Left forelimb (tissue), 1 donor: ENCODE measurements at regions not wholly inside any gene's neighbourhood (a gene's known extent, or its start where the extent isn't known, plus 50 kb on each side); places are given as distances from the start of the nearest gene placed in this dataset.
"Not testable (repeated sequence)": the region's sequence is repeated elsewhere in the genome, so short reads cannot be mapped to it uniquely, and the experiment has no call there.

Experiments used
- DNase-seq: peaks from one replicate; pipeline ENCODE4 v3.0.0-alpha.2; 2018; ENCODE audit warnings: low spot score

GRCh38 chr16:60392380-60392779, 1643.9 kb downstream of the CDH8 start:
- no peak for DNase-seq

DNA sequence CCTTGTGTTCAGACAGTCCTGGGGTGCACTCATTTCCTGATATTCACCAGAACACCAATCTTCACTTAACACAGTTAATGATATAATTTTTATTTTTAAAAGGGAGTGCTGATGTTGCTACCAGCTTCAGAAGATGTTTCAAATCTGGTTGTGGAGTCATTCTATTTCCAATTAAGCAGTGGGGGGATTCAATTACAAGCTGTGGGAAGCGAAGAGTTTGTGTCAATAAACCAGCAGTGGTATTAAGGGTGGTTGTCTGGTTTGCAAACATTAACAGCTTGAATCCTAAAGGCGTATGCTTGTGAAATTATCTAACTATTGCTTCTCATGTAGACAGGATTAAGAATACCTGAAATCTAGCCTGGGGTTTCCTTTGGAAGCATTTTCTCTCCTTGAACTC, 1637.5 kb upstream of the GOT2 start:
- no peak for DNase-seq

DNA sequence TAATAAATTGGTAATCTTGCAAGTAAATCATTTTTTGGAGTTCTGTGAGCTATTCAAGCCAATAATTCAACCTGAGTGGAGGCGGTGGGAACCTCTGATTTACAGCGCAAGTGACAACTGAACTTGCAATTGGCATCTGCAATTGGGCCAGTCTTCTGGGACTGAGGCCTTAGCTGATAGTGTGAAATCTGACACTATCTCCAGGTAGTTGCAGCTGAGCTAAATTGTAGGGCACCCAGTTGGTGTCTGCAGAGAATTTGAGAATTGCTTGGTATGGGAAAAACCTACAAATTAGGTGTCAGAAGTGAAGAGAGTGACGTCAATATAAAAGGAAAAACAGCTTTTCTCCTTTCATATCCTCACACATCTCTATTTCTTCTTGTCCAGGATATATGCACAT, 1633.6 kb upstream of the GOT2 start:
- DNase-seq, result no peak

DNA sequence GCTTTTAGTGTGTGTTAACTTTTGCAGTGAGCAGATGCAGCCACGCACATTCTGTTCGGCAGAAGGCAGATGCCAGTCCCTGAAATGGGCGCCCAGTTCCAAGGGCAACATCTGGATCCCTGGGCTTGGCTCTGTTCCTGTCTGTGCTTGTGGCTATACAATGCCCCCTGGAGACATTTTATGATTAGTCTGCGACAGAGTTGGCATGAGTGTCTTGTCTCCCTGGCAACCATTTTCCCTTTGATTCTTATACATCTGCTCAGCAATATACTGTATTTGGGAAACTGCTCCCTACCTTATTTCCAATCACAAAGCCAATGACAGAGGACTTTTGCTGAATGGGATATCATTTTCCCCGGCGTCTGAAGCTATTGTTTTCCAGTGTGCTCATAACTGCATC, 1629.5 kb upstream of the GOT2 start:
- DNase-seq, result no peak

DNA sequence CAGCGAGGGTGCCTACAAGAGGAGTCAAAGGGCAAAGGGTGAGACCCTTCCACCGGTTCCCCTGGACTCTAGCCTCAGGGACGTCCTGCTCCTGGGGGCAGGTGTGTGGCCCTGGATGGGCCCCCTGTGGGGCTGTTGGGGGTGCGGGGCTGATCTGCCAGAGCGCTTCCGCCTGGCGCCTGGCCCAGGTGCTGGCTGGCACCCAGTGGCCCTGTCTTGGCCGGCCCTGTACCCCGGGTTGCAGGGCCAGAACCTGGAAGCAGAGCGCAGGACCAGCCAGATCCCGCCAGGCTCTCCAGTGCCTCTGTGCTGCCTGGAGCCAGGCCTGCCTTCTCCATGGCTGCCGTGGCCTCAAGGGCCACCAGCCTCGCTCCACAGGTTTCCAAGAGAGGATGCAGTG, 1625.8 kb upstream of the GOT2 start:
- DNase-seq, result not testable (repeated sequence)

GRCh38 chr16:60359412-60359811, 1625.3 kb upstream of the GOT2 start:
- DNase-seq, result not testable (repeated sequence)

DNA sequence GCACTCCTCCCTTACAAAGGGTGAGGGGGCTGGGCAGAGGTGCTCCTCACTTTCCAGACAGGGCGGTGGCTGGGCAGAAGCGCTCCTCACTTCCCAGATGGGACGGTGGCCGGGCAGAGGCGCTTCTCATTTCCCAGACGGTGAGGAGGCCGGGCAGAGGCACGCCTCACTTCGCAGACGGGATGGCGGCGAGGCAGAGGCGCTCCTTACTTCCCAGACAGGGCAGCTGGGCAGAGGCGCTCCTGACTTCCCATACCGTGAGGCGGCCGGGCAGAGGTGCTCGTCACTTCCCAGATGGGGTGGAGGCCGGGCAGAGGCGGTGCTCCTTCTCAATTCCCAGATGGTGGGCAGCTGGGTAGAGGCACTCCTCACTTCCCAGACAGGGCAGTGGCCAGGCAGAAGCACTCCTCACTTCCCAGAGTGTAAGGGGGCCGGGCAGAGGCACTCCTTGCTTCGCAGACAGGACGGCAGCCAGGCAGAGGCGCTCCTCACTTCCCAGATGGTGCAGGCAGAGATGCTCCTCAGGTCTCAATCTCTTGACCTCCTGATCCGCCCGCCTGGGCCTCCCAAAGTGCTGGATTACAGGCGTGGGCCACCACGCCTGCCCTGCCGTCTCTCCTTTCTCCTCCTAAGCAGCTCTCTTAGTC, 1623.9 kb upstream of the GOT2 start:
- DNase-seq, result not testable (repeated sequence)

DNA sequence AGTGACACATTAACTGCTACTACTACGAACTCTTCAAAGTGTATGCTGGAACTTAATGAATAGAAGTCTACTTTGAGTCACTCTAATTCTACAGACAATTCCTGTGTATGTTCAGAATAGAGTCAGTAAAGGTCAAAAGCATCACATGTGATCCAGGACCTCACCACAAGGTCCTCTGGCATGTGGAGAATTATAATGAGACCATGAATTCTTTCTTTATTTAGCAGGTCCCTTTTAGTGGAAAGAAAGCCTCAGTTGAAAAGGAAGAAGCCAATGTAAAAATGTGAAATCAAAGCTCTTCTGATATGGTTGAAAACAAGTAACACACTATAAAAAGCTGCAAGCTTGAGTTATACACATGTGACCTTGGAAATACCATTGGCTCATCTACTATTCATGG, 1612.1 kb upstream of the GOT2 start:
- DNase-seq, result no peak

DNA sequence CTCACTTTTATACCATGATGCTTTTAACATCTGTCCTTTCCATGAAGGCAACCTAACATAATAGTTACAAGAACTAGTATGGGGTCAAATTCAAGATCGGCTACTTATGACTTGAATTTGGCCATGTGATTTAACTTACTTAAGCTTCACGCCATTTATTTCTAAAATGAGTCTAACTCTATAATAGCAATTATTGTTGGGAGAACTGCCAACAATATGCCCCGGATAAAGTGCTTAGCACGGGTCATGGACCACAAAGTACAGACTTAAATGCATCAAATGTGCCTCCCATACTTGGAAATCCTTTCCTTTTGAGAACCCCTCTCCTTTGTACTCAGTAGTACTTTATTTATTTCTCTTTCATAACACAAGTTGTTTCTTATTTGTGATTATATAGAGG, 1603.6 kb upstream of the GOT2 start:
- no peak for DNase-seq

DNA sequence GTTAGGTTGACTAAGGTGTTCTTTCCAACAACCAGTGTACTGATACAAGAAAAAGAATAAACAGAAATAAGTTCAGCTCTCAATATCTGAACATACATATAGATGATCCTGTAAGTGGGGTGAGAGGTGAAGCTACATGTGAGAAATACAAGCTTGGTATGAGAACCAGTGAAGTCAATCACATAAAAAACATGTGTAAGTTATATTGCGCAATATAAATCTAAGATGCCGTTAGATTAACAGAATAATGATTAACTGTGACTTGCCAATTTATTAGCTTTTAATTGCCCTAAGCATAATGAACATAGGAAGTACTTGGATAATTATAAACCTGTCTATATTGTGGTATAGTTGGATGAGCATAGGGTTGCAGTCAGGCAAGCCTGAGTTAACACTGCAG, 1597.1 kb upstream of the GOT2 start:
- DNase-seq, result no peak

- DNase-seq, result no peak
These were observed 1595.0 kb upstream of the GOT2 start for GRCh38 chr16:60329108-60329507.

DNA sequence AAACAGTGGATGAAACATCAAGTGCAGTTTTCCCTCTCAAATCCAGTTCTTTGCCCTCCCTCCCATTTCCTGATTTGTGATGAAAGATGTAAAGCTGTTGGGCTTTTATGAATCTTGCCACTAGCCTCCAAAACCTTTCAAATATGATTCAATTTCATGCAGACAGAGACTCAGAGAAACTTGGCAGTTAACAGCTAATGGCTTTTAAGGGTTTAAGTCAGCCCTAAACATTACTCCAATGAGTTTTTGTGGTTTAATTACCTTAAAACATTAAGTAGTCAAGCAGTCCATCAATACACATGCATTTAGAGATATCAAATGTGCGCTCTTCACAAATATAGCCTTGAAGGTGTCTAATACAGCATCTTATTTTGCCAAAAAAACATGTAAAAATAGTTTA, 1594.0 kb upstream of the GOT2 start:
- no peak for DNase-seq

DNA sequence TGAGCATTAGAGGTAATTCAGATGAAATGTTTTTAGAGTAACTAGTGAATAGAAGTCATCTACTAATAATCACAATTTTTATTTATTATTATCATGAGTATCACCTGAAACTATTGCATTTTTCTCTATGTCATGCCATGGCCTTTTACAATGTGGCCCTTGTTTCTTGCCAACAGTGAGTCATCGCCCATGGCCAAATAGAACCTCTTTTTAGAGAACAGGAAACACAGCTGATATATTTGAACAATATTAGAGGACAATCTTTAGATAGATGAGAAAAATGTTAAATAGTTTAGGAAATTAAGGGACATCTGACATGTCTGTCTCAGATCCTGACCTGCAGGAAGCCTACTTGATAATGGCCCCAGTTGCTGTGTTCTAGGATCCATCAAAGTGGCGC, 1584.4 kb upstream of the GOT2 start:
- DNase-seq, result no peak

DNA sequence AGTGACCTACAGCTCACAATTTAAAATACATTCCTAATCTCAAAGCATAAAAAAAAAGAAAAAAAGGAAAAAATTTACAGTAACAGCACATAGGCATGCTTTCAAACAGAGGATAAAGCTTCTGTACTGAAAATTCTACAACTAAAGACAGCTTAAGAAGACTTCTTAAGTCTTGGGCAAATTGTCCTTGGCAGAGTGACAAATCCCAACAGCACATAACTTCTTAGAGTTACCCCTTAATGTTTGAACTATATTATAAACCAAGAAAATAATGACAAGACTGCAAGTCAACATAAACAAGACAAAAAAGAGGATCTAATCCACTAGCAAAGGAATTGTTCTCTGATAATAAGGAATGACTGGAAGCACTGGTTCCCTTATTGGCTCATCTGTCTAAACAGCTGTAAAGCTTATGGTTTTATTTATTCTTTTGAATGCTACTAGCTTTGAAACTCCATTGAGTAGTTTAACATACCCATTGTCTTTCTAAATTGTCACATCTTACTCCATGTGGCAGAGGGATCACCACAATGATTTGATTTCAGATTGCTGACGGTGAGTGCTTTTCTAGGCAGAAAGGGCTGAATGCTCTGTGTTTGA, 1576.8 kb upstream of the GOT2 start:
- DNase-seq, result no peak

DNA sequence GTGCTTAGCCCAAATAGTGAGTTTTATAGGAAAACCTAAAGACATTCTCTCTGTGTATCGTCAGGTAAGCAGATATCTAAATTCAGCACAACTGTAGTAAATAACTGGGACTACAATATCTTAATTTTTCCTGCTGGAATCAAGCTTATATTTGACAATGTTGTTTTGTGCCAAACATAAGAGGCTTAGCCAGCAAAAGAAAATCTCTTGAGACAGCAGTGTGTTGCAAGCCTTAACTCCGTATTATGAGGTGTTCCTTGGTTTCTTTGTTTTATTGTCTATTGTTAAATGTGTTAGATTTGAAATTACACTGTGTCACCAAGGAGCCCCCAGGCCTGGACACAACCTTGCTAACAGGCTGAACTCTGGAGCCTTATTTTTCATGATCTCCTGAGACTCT, 1570.6 kb upstream of the GOT2 start:
- DNase-seq, result no peak

DNA sequence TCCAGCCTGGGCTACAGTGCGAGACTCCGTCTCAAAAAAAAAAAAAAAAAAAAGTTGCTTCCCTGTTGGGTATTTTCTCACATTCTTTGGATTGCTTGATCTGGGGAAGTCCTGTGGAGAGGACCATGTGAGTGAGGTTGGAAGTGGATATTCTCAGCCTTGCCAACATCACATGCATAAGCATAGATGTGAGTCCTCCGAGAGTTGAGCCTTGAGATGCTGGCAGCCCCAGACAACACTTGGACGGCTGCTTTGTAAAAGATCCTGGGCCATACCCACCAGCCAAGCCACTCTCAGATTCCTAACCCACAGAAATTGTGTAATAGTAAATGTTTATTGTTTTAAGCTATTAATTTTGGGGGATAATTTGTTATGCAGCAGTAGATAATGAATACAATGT, 1570.0 kb upstream of the GOT2 start:
- DNase-seq, result no peak

- DNase-seq, result no peak
These were observed 1568.6 kb upstream of the GOT2 start for GRCh38 chr16:60302676-60303075.

- DNase-seq, result no peak
These were observed 1568.1 kb upstream of the GOT2 start for GRCh38 chr16:60302261-60302660.

DNA sequence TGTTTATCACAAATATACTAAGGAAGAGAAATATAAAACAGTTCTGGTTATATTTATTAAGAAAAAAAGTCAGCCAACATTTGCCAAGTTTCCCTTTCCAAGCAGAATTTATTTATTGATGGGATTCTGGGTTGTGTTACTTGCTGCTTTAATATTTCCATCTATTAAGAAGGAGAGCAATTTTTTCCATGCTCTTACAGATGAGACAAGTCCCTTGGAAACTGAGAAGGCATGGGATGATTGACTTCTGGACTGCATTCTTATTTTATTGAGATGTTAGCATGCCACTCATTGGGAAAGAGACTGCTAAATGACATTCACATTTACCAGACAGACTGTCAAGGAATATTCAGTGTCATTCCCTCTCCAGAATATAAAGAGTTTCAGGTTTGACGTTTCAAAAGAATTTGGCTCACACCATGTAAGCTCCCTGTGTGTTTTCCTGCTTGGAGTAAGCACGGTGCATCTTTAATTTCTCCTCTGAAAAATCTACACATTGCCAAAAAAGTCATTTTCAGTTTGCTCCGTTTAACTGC, 1565.2 kb upstream of the GOT2 start:
- DNase-seq, result no peak

GRCh38 chr16:60295451-60295850, 1561.3 kb upstream of the GOT2 start:
- no peak for DNase-seq

- DNase-seq, result no peak
These were observed 1551.7 kb upstream of the GOT2 start for GRCh38 chr16:60285794-60286193.

- no peak for DNase-seq
These were observed 1545.0 kb upstream of the GOT2 start for GRCh38 chr16:60279061-60279665.

- no peak for DNase-seq
These were observed 1540.4 kb upstream of the GOT2 start for GRCh38 chr16:60274431-60275019.
